CD4-positive, alpha-beta memory T cell (primary cell): ENCODE measurements at regions not wholly inside any gene's neighbourhood (a gene's known extent, or its start where the extent isn't known, plus 50 kb on each side); places are given as distances from the start of the nearest gene placed in this dataset.
A peak's percentile ranks its signal among the peaks of the same experiment; 100 is the strongest.

Experiments used
- CTCF ChIA-PET: fragments of 350-600 bp; sonication (Branson Sonifier 250); formaldehyde crosslinking; loops from one replicate; lab custom pipeline; 2021; ENCODE audit warnings: inconsistent platforms; ENCODE audit not compliant: partially characterized antibody; lab: Charles Lee
- POLR2A ChIA-PET: fragments of 350-600 bp; sonication (Branson Sonifier 250); formaldehyde crosslinking; loops from one replicate; lab custom pipeline; 2021; ENCODE audit not compliant: partially characterized antibody; lab: Charles Lee
- DNase-seq, 5 donors: peaks; one replicate each; pipeline versions ENCODE4 v3.0.0 to v3.0.0-alpha.2; 2020 to 2022; ENCODE audit warnings: mixed read lengths in 1 of 5
- H3K27ac ChIP-seq: one replicate; pipeline ENCODE4 v1.7.0; 2013; ENCODE audit warnings: low read depth, low read length
- H3K27me3 ChIP-seq: 2 replicates; pipeline ENCODE4 v1.7.0; 2013; ENCODE audit warnings: mild to moderate bottlenecking, low read length, moderate library complexity; ENCODE audit not compliant: insufficient read depth
- H3K36me3 ChIP-seq: 2 replicates; pipeline ENCODE4 v1.7.0; 2013; ENCODE audit warnings: mild to moderate bottlenecking, low read length, moderate library complexity; ENCODE audit not compliant: insufficient read depth
- H3K4me1 ChIP-seq: 2 replicates; pipeline ENCODE4 v1.7.0; 2013; ENCODE audit warnings: mild to moderate bottlenecking, low read length, moderate library complexity; ENCODE audit not compliant: insufficient read depth
- H3K4me3 ChIP-seq, 2 donors: one replicate each; pipeline ENCODE4 v1.7.0; 2013; ENCODE audit warnings: low read length in 2 of 2, mild to moderate bottlenecking in 1 of 2
- H3K9me3 ChIP-seq, 2 donors: one replicate each; pipeline ENCODE4 v1.7.0; 2013; ENCODE audit warnings: low read length in 2 of 2, control low read depth in 1 of 2; ENCODE audit not compliant: control insufficient read depth in 1 of 2
- H3K27ac Mint-ChIP-seq, 7 donors: one replicate each; pipeline ENCODE4 v1.8.0; 2020 to 2021; ENCODE audit warnings: mixed read lengths in 7 of 7, mild to moderate bottlenecking in 6 of 7, inconsistent platforms in 3 of 7, moderate library complexity in 3 of 7
- H3K27me3 Mint-ChIP-seq, 2 donors: one replicate each; pipeline ENCODE4 v1.8.0; 2020 to 2021; ENCODE audit warnings: mixed read lengths in 2 of 2
- H3K36me3 Mint-ChIP-seq, 2 donors: one replicate each; pipeline ENCODE4 v1.8.0; 2020 to 2021; ENCODE audit warnings: mixed read lengths in 2 of 2, inconsistent platforms in 1 of 2, mild to moderate bottlenecking in 1 of 2
- H3K4me1 Mint-ChIP-seq, 4 donors: one replicate each; pipeline ENCODE4 v1.8.0; 2020 to 2021; ENCODE audit warnings: mixed read lengths in 4 of 4, mild to moderate bottlenecking in 1 of 4
- H3K4me3 Mint-ChIP-seq, 8 donors: one replicate each; pipeline ENCODE4 v1.8.0; 2020 to 2021; ENCODE audit warnings: mixed read lengths in 8 of 8, mild to moderate bottlenecking in 7 of 8, moderate library complexity in 6 of 8, inconsistent platforms in 3 of 8
- H3K9me3 Mint-ChIP-seq, 8 donors: one replicate each; pipeline ENCODE4 v1.8.0; 2020 to 2021; ENCODE audit warnings: mixed read lengths in 8 of 8, mild to moderate bottlenecking in 5 of 8, inconsistent platforms in 3 of 8, moderate library complexity in 1 of 8
- intact Hi-C: fragments of 100-400 bp; cut with micrococcal nuclease; formaldehyde crosslinking; loops from one replicate; pipeline ENCODE4 v1.15.1; 2023

DNA sequence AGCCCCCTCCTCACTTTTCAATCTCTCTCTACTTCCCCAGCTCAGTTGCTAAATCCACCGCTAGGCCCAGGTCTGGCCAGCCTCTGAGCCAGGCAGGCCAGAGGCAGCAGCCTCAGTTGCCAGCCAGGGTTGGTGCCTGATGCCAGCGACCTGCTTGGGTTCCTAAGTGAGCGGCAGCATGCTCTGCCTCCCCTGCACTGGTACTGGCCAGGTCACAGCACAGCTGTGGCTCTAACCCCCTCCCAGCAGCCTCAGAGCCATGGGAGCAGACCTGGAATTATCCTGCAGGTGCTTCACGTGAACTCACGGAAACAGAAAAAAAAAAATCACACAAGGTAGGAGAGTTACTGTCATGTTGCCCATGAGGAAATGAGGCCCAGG lies 82.5 kb upstream of the ATF3 start:
- H3K4me1 Mint-ChIP-seq: no peaks in the 10 kb centered on the region
- intact Hi-C loops: no loop called here
- Histone ChIP-seq H3K4me3 (no peak overlapping the region), H3K4me1 (no peaks in the 10 kb centered on the region), H3K9me3 (no peaks in the 10 kb centered on the region), H3K27me3 (no peaks in the 10 kb centered on the region), H3K27ac (no peak overlapping the region), H3K36me3 (no peaks in the 10 kb centered on the region)
- ChIA-PET POLR2A (no interaction called here), CTCF (no interaction called here)
- H3K9me3 Mint-ChIP-seq: no peaks in the 10 kb centered on the region
- peaks cover 6 to 15% of the 10 kb centered on the region in 2 donors for H3K27me3 Mint-ChIP-seq
- no peaks in the 10 kb centered on the region for H3K36me3 Mint-ChIP-seq
- no peak for DNase-seq
- no peak overlapping the region for H3K4me3 Mint-ChIP-seq
- H3K27ac Mint-ChIP-seq: no peak overlapping the region

- Mint-ChIP-seq H3K36me3 (no peaks in the 10 kb centered on the region), H3K4me1 (peaks cover 0 to under 1% (median 0%) of the 10 kb centered on the region in 4 donors), H3K27me3 (peaks cover 2 to 11% of the 10 kb centered on the region in 2 donors), H3K9me3 (no peaks in the 10 kb centered on the region), H3K27ac (no peak overlapping the region), H3K4me3 (no peak overlapping the region)
- H3K27ac ChIP-seq: no peak overlapping the region
- no peaks in the 10 kb centered on the region for H3K4me1 ChIP-seq
- intact Hi-C loops: no loop called here
- ChIA-PET CTCF (interaction anchor here (0.9 to 1.6 kb wide), 2 partner anchors 9 to 15 kb away, joined by 3 to 4 read pairs; no protein-coding TSS in a partner anchor), POLR2A (no interaction called here)
- DNase-seq: no peak
- H3K27me3 ChIP-seq: no peaks in the 10 kb centered on the region
- no peaks in the 10 kb centered on the region for H3K36me3 ChIP-seq
- H3K9me3 ChIP-seq: no peaks in the 10 kb centered on the region
- no peak overlapping the region for H3K4me3 ChIP-seq
Measured at GRCh38 chr1:212528501-212528900, 80.1 kb upstream of the ATF3 start.

DNA sequence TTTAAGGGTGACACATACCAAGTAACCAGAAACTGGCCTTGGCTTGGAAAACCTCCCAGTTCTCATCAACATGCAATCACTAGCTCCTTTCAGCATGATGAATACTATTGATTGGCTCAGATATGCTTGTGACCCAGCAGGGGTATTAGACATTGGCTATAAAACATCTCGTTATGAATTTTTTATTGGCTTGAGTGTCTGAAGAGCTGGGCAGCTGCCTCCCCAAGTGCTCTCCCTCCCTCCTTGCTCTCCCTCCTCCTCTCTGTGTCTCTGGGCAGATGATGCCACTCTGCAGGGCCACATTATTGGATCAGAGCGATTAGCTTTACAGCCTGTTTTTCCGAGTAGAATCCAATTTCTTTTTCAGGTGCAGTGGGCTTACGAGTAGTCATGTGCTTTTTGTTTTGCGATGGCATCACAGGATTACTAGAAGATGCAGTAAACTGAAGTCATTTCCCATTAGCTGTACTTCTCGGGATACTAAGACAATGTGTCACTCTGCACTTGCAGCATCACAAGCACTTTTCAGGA lies 79.3 kb upstream of the ATF3 start:
- Mint-ChIP-seq H3K4me1 (peaks cover 0 to 3% (median 0%) of the 10 kb centered on the region in 4 donors), H3K9me3 (no peaks in the 10 kb centered on the region), H3K27me3 (peaks cover 3 to 11% of the 10 kb centered on the region in 2 donors), H3K27ac (no peak overlapping the region), H3K36me3 (no peaks in the 10 kb centered on the region), H3K4me3 (no peak overlapping the region)
- intact Hi-C loops: no loop called here
- Histone ChIP-seq H3K4me3 (no peak overlapping the region), H3K27me3 (no peaks in the 10 kb centered on the region), H3K4me1 (no peaks in the 10 kb centered on the region), H3K27ac (no peak overlapping the region), H3K9me3 (no peaks in the 10 kb centered on the region), H3K36me3 (no peaks in the 10 kb centered on the region)
- no peak for DNase-seq
- POLR2A ChIA-PET: no interaction called here
- CTCF ChIA-PET: interaction anchor here (1.6 kb wide), 1 partner anchor 15 kb away, joined by 4 read pairs; no protein-coding TSS in a partner anchor

- no peak for DNase-seq
- Mint-ChIP-seq H3K36me3 (no peaks in the 10 kb centered on the region), H3K4me3 (no peak overlapping the region), H3K4me1 (peaks cover 0 to 3% (median 0%) of the 10 kb centered on the region in 4 donors), H3K27me3 (peaks cover 9 to 16% of the 10 kb centered on the region in 2 donors), H3K27ac (no peak overlapping the region), H3K9me3 (peaks cover 0 to 4% (median 0%) of the 10 kb centered on the region in 8 donors)
- Histone ChIP-seq H3K9me3 (no peaks in the 10 kb centered on the region), H3K4me3 (no peak overlapping the region), H3K27me3 (no peaks in the 10 kb centered on the region), H3K27ac (no peak overlapping the region), H3K4me1 (no peaks in the 10 kb centered on the region), H3K36me3 (no peaks in the 10 kb centered on the region)
- intact Hi-C loops: no loop called here
- ChIA-PET CTCF (no interaction called here), POLR2A (no interaction called here)
Measured at GRCh38 chr1:212531267-212531666, 77.3 kb upstream of the ATF3 start.

DNA sequence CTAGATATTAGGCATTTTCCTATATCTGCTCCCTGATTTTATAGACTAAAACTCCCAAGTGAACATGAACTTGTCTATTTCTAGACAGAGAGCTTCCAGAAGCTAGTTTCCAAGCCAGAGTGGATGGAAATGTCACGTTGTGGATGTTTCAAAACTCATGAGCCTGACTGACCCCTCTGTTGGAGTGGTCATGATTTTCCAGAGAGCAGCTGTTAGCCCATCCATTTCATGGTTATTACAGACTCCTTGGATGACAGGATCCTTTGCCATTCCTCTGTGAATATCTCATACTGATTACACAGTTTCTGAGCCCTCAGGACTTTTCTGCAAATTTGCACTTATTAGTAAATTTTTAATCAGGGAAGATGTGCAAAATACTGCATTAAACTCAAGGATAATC lies 76.8 kb upstream of the ATF3 start:
- H3K27ac ChIP-seq: no peak overlapping the region
- no peaks in the 10 kb centered on the region for H3K9me3 ChIP-seq
- H3K27me3 Mint-ChIP-seq: peaks cover 10 to 16% of the 10 kb centered on the region in 2 donors
- no peak overlapping the region for H3K27ac Mint-ChIP-seq
- no peaks in the 10 kb centered on the region for H3K27me3 ChIP-seq
- DNase-seq: no peak
- H3K4me1 Mint-ChIP-seq: peaks cover 0 to 3% (median 0%) of the 10 kb centered on the region in 4 donors
- intact Hi-C loops: no loop called here
- H3K36me3 Mint-ChIP-seq: no peaks in the 10 kb centered on the region
- POLR2A ChIA-PET: no interaction called here
- peaks cover 0 to 4% (median 0%) of the 10 kb centered on the region in 8 donors for H3K9me3 Mint-ChIP-seq
- no peak overlapping the region for H3K4me3 Mint-ChIP-seq
- no peak overlapping the region for H3K4me3 ChIP-seq
- no peaks in the 10 kb centered on the region for H3K36me3 ChIP-seq
- CTCF ChIA-PET: no interaction called here
- H3K4me1 ChIP-seq: no peaks in the 10 kb centered on the region

DNA sequence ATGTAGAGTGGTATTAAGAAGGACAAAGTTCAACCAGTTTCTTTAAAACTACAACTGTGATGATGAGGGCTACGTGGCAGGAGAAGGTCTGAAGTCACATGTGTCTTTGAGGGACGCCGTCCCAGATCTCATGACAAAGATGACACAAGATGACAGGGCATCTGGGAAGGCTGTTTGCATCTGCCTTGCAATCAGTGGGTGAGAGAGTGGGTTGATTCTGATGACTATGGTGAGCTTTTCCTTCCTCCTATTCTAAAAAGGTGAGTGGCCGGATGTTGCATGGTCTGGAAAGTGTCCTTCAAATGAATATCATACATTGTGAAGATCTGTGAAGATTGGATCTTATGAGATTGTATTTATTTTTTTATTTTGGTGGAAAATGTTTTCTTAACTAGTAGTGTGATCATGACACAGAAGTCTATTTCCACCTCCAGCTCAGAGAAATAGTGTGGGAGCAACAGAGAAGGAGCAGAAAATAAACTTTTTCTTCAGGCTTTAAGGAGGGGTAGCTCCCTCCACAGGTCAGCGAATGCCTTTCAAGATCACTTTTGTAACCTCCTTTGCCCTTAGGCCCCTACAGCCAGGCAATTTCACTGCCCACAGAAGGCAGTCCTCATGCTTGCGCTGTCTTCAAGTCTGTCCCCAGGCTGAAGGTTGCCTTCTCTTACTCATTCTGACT lies 76.0 kb upstream of the ATF3 start:
- Histone ChIP-seq H3K9me3 (no peaks in the 10 kb centered on the region), H3K4me1 (no peaks in the 10 kb centered on the region), H3K27ac (no peak overlapping the region), H3K4me3 (no peak overlapping the region), H3K36me3 (no peaks in the 10 kb centered on the region), H3K27me3 (no peaks in the 10 kb centered on the region)
- Mint-ChIP-seq H3K4me3 (no peak overlapping the region), H3K4me1 (peaks cover 0 to 3% (median 0%) of the 10 kb centered on the region in 4 donors), H3K27ac (no peak overlapping the region), H3K27me3 (peaks cover 10 to 14% of the 10 kb centered on the region in 2 donors), H3K9me3 (peaks cover 0 to 4% (median 2%) of the 10 kb centered on the region in 8 donors), H3K36me3 (no peaks in the 10 kb centered on the region)
- POLR2A ChIA-PET: no interaction called here
- no peak for DNase-seq
- CTCF ChIA-PET: interaction anchor here (1.1 kb wide), 1 partner anchor 77 kb away, joined by 3 read pairs; no protein-coding TSS in a partner anchor
- intact Hi-C loops: no loop called here

- POLR2A ChIA-PET: no interaction called here
Measured at GRCh38 chr1:212533148-212533517, 75.4 kb upstream of the ATF3 start.

More at GRCh38 chr1:212533148-212533517, 75.4 kb upstream of the ATF3 start:
- H3K9me3 Mint-ChIP-seq: peaks cover 0 to 8% (median 3%) of the 10 kb centered on the region in 8 donors
- no peak overlapping the region for H3K27ac ChIP-seq
- intact Hi-C loops: no loop called here
- H3K36me3 ChIP-seq: no peaks in the 10 kb centered on the region
- peaks cover 0 to 3% (median 0%) of the 10 kb centered on the region in 4 donors for H3K4me1 Mint-ChIP-seq
- peak in 1 of 5 donors; percentile 19 for DNase-seq
- no peak overlapping the region for H3K4me3 ChIP-seq
- no peak overlapping the region for H3K27ac Mint-ChIP-seq
- no peak overlapping the region for H3K4me3 Mint-ChIP-seq
- no peaks in the 10 kb centered on the region for H3K4me1 ChIP-seq
- H3K27me3 ChIP-seq: no peaks in the 10 kb centered on the region
- H3K27me3 Mint-ChIP-seq: peaks cover 10 to 14% of the 10 kb centered on the region in 2 donors
- no peaks in the 10 kb centered on the region for H3K9me3 ChIP-seq
- CTCF ChIA-PET: interaction anchor here (1.1 kb wide), 1 partner anchor 77 kb away, joined by 3 read pairs; no protein-coding TSS in a partner anchor
- no peaks in the 10 kb centered on the region for H3K36me3 Mint-ChIP-seq
